ENCODE measurements at regions not wholly inside any gene's neighbourhood (a gene's known extent, or its start where the extent isn't known, plus 50 kb on each side); places are given as distances from the start of the nearest gene placed in this dataset.

DNA sequence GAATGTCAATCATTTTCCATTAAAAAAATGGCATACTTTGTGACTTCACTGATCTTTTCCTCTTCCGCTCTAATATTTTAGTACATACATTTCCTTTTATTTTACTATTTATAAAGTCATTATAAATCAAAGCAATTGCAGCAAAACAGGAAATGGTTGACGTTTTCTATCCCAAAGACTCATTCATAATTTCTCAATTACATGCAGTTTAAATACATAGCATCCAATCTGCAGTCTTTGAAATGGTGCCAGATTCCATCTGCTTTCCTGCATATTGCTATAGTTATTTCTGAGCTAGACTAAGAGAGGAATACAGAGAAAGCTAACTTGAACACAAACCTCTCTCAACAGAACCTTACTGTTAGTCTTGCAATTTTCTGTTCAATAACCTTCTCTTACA is 179.8 kb downstream of the ZPLD1 start:
- no peaks in the 10 kb centered on the region for H3K4me1 ChIP-seq (ENCODE audit: control insufficient read depth, insufficient read depth, low read length)
- no peak overlapping the region for H3K9ac ChIP-seq (ENCODE audit: low read length)
- no peaks in the 10 kb centered on the region for H3K27me3 ChIP-seq (ENCODE audit: control insufficient read depth, insufficient read depth, low read length)
- H3K4me3 ChIP-seq (ENCODE audit: low read length), result no peak overlapping the region
- no peaks in the 10 kb centered on the region for H3K36me3 ChIP-seq (ENCODE audit: control insufficient read depth, insufficient read depth, low read length)
- no peak overlapping the region for H3K27ac ChIP-seq (ENCODE audit: low read depth, low read length)

DNA sequence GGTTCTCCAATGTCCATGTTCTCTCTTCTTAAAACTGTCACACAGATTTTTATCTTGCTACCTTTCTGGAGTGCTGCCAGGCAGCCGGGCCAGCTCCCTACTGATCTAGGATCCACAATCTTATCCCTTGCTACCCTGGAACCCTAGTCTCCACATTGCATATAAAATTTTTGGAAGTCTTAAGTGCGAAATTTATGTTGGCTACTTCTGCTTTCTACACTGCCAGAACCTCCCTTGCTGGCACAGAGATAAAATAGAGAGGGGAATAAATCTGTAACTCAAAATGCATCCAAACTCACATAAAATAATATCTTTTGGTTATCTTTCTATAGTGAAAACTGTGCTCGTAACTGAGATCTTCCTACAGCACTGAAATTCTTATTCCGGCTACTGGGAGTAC is 182.6 kb downstream of the ZPLD1 start:
- H3K27ac ChIP-seq (ENCODE audit: low read depth, low read length), result no peak overlapping the region
- no peak overlapping the region for H3K4me3 ChIP-seq (ENCODE audit: low read length)
- no peaks in the 10 kb centered on the region for H3K4me1 ChIP-seq (ENCODE audit: control insufficient read depth, insufficient read depth, low read length)
- no peaks in the 10 kb centered on the region for H3K27me3 ChIP-seq (ENCODE audit: control insufficient read depth, insufficient read depth, low read length)
- H3K36me3 ChIP-seq (ENCODE audit: control insufficient read depth, insufficient read depth, low read length), result no peaks in the 10 kb centered on the region
- no peak overlapping the region for H3K9ac ChIP-seq (ENCODE audit: low read length)

DNA sequence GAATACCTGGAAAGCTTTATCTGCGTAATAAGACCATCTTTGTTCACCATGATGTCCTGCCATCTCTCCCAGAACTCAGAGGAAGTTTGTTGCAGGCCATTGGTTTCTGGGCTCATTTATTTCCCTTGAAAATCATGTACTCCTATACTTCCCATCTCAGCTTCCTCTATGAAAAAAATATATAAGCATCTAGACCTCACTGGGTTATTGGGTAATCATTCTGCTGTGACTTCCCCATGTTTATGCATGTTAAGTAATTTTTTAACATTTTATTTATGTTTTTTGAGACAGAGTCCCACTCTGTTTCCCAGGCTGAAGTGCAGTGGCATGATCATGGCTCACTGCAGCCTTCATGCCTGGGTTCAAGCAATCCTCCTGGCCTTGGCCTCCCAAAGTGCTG is 184.5 kb downstream of the ZPLD1 start:
- H3K4me1 ChIP-seq (ENCODE audit: control insufficient read depth, insufficient read depth, low read length), result no peaks in the 10 kb centered on the region

DNA sequence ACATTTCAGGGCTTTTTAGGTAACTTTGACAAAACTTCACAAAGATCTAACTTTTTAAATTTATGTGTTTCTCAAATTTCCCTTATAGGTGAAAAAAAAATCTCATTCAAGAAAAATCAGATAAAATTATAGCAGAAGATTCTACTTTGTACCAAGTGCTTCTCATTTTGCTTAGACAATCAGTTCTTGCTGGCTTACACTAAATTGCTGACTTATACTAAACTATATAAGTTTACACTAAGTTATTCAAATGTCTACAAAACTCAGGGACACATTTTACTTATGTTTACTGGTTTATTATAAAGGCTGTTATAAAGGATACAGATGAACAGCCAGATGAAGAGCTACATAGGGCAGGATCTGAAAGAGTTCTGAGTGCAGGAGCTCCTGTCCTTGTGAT is 195.1 kb downstream of the ZPLD1 start:
- Histone ChIP-seq H3K27ac (ENCODE audit: low read depth, low read length) (no peak overlapping the region), H3K36me3 (ENCODE audit: control insufficient read depth, insufficient read depth, low read length) (no peaks in the 10 kb centered on the region), H3K4me3 (ENCODE audit: low read length) (no peak overlapping the region), H3K4me1 (ENCODE audit: control insufficient read depth, insufficient read depth, low read length) (no peaks in the 10 kb centered on the region), H3K27me3 (ENCODE audit: control insufficient read depth, insufficient read depth, low read length) (no peaks in the 10 kb centered on the region), H3K9ac (ENCODE audit: low read length) (no peak overlapping the region)

More for the DNA sequence above, 184.5 kb downstream of the ZPLD1 start:
- Histone ChIP-seq H3K9ac (ENCODE audit: low read length) (no peak overlapping the region), H3K27ac (ENCODE audit: low read depth, low read length) (no peak overlapping the region), H3K27me3 (ENCODE audit: control insufficient read depth, insufficient read depth, low read length) (no peaks in the 10 kb centered on the region), H3K36me3 (ENCODE audit: control insufficient read depth, insufficient read depth, low read length) (no peaks in the 10 kb centered on the region), H3K4me3 (ENCODE audit: low read length) (no peak overlapping the region)

- no peak overlapping the region for H3K9ac ChIP-seq (ENCODE audit: low read length)
- H3K4me3 ChIP-seq (ENCODE audit: low read length), result no peak overlapping the region
- H3K27me3 ChIP-seq (ENCODE audit: control insufficient read depth, insufficient read depth, low read length), result no peaks in the 10 kb centered on the region
- H3K36me3 ChIP-seq (ENCODE audit: control insufficient read depth, insufficient read depth, low read length), result no peaks in the 10 kb centered on the region
- H3K4me1 ChIP-seq (ENCODE audit: control insufficient read depth, insufficient read depth, low read length), result no peaks in the 10 kb centered on the region
- no peak overlapping the region for H3K27ac ChIP-seq (ENCODE audit: low read depth, low read length)
Observed at GRCh38 chr3:102630531-102630930, 195.7 kb downstream of the ZPLD1 start.

DNA sequence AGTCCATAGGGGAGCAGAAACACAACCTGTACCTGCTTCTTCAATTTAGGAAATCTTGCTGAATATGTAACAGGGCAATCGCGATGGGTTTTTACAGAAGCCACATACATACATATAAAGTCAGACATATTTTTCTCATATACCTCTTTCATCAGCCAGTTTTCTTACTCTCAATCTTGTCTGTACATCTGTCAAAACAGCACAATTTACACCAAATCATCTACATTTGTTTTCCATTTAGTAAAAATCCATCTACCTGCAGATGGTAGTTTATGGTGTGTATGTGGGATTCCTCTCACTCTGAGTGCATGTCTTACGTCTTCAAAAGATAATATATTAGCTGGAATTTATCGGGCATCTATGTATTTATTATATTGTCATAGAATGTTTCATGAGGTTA is 208.7 kb downstream of the ZPLD1 start:
- Histone ChIP-seq H3K4me3 (ENCODE audit: low read length) (no peak overlapping the region), H3K9ac (ENCODE audit: low read length) (no peak overlapping the region), H3K27ac (ENCODE audit: low read depth, low read length) (no peak overlapping the region), H3K27me3 (ENCODE audit: control insufficient read depth, insufficient read depth, low read length) (no peaks in the 10 kb centered on the region), H3K4me1 (ENCODE audit: control insufficient read depth, insufficient read depth, low read length) (no peaks in the 10 kb centered on the region), H3K36me3 (ENCODE audit: control insufficient read depth, insufficient read depth, low read length) (no peaks in the 10 kb centered on the region)

GRCh38 chr3:102646557-102646956 is 211.7 kb downstream of the ZPLD1 start:
- Histone ChIP-seq H3K36me3 (ENCODE audit: control insufficient read depth, insufficient read depth, low read length) (no peaks in the 10 kb centered on the region), H3K4me1 (ENCODE audit: control insufficient read depth, insufficient read depth, low read length) (no peaks in the 10 kb centered on the region), H3K27me3 (ENCODE audit: control insufficient read depth, insufficient read depth, low read length) (no peaks in the 10 kb centered on the region), H3K27ac (ENCODE audit: low read depth, low read length) (no peak overlapping the region), H3K9ac (ENCODE audit: low read length) (no peak overlapping the region), H3K4me3 (ENCODE audit: low read length) (no peak overlapping the region)

DNA sequence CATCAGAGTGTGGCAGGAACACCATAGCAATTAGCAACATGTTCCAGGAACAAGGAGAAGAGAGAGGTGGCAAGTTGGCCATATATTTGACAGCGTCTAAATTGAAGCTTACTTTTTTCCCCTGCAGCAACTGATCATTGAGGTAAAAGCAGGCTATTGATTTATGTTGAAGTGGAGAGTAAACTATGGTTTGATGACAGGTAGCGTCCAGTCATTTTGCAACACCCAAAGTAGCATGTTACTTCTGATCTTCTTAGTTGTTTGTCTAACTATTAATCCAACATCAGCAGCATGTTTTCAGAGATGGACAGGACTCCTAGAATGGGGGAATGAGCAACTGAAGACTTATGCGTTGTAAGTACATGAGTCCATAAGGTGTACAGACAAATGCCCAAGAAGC is 225.8 kb downstream of the ZPLD1 start:
- H3K4me3 ChIP-seq (ENCODE audit: low read length), result no peak overlapping the region
- H3K4me1 ChIP-seq (ENCODE audit: control insufficient read depth, insufficient read depth, low read length), result no peaks in the 10 kb centered on the region
- no peaks in the 10 kb centered on the region for H3K27me3 ChIP-seq (ENCODE audit: control insufficient read depth, insufficient read depth, low read length)
- H3K9ac ChIP-seq (ENCODE audit: low read length), result no peak overlapping the region
- no peak overlapping the region for H3K27ac ChIP-seq (ENCODE audit: low read depth, low read length)
- no peaks in the 10 kb centered on the region for H3K36me3 ChIP-seq (ENCODE audit: control insufficient read depth, insufficient read depth, low read length)

DNA sequence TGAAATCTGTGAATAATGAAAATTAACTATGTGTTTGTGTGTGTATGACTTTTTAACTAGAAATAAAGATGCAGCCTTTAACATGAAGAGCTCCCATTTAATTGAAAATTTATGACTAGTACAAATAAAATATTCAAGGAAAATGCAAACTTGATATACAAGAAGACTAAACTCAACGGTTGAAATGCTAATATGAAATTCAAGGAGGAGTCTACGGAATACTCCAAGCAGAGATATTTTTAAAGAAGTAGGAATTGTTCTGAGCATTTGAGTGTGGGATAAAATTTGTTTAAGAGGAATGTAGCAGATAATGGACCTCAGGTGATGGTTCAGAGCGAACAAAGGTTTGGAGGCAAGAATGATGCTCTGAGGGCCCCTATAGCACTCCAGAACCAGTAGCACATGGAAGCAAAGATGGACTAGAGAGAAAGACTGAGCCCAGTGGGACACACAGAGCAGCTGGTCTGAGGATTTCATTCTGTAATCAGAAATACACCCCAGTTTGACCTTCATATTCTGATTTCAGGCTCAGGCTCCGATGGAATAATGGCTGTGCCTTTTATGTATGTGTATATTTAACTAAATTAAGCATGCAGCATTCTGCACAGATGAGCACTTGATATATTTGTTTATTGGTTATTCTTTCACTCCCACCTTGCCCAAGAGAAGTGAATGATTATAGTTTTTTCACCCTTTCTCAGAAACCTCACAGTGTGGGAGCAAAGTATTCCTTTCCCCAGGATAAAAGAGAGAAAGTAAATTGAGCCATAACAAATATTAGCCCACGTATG is 227.1 kb downstream of the ZPLD1 start:
- H3K4me3 ChIP-seq (ENCODE audit: low read length), result no peak overlapping the region
- no peaks in the 10 kb centered on the region for H3K4me1 ChIP-seq (ENCODE audit: control insufficient read depth, insufficient read depth, low read length)
- no peak overlapping the region for H3K9ac ChIP-seq (ENCODE audit: low read length)
- no peaks in the 10 kb centered on the region for H3K27me3 ChIP-seq (ENCODE audit: control insufficient read depth, insufficient read depth, low read length)
- no peak overlapping the region for H3K27ac ChIP-seq (ENCODE audit: low read depth, low read length)
- no peaks in the 10 kb centered on the region for H3K36me3 ChIP-seq (ENCODE audit: control insufficient read depth, insufficient read depth, low read length)

- H3K4me3 ChIP-seq (ENCODE audit: low read length), result no peak overlapping the region
- H3K4me1 ChIP-seq (ENCODE audit: control insufficient read depth, insufficient read depth, low read length), result no peaks in the 10 kb centered on the region
- no peaks in the 10 kb centered on the region for H3K27me3 ChIP-seq (ENCODE audit: control insufficient read depth, insufficient read depth, low read length)
- no peak overlapping the region for H3K9ac ChIP-seq (ENCODE audit: low read length)
- no peaks in the 10 kb centered on the region for H3K36me3 ChIP-seq (ENCODE audit: control insufficient read depth, insufficient read depth, low read length)
- H3K27ac ChIP-seq (ENCODE audit: low read depth, low read length), result no peak overlapping the region
Observed at GRCh38 chr3:102662498-102662772, 227.6 kb downstream of the ZPLD1 start.

DNA sequence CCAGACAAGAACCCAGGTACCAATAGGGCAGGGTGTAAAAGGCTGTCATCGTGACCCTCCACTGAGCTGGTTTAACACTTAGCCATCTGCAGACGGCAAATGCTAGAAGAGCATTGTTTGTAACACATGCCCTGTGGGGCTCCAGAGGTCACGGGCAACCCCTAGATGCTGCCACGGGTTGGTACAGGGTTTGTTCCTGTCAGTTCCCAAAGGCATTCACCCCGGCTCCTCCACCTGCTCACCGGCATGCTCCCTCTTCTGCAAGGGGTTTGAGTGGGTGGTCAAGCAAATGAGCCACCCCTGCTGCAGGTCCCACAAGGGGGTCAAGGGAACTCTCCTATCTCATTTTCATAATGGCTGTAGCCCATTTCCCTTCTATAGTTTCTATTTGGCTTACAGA is 229.3 kb downstream of the ZPLD1 start:
- no peaks in the 10 kb centered on the region for H3K4me1 ChIP-seq (ENCODE audit: control insufficient read depth, insufficient read depth, low read length)
- no peak overlapping the region for H3K9ac ChIP-seq (ENCODE audit: low read length)
- H3K27ac ChIP-seq (ENCODE audit: low read depth, low read length), result no peak overlapping the region
- H3K4me3 ChIP-seq (ENCODE audit: low read length), result no peak overlapping the region
- no peaks in the 10 kb centered on the region for H3K27me3 ChIP-seq (ENCODE audit: control insufficient read depth, insufficient read depth, low read length)
- H3K36me3 ChIP-seq (ENCODE audit: control insufficient read depth, insufficient read depth, low read length), result no peaks in the 10 kb centered on the region

GRCh38 chr3:102665183-102665582 is 230.4 kb downstream of the ZPLD1 start:
- Histone ChIP-seq H3K27ac (ENCODE audit: low read depth, low read length) (no peak overlapping the region), H3K36me3 (ENCODE audit: control insufficient read depth, insufficient read depth, low read length) (no peaks in the 10 kb centered on the region), H3K4me3 (ENCODE audit: low read length) (no peak overlapping the region), H3K27me3 (ENCODE audit: control insufficient read depth, insufficient read depth, low read length) (no peaks in the 10 kb centered on the region), H3K4me1 (ENCODE audit: control insufficient read depth, insufficient read depth, low read length) (no peaks in the 10 kb centered on the region), H3K9ac (ENCODE audit: low read length) (no peak overlapping the region)

DNA sequence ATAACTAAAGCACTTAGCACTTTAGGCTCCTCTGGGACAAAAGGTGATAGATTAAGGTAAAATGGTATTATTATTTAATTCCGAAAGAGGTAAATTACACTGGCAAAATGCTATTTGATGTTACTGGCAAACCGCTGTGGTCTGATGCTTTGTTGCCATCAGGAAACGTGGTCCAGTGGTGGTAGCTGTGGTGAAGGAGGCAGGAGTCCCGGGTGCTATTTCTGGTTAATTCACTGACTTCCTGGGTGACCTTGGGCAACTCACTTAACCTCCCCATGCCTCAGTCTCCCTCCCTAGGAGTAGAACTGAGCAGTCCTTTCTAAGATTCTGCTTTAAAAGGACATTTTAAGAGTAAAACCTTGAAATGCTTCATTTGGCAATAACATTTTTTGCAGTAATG is 233.4 kb downstream of the ZPLD1 start:
- Histone ChIP-seq H3K9ac (ENCODE audit: low read length) (no peak overlapping the region), H3K27ac (ENCODE audit: low read depth, low read length) (no peak overlapping the region), H3K4me3 (ENCODE audit: low read length) (no peak overlapping the region), H3K36me3 (ENCODE audit: control insufficient read depth, insufficient read depth, low read length) (no peaks in the 10 kb centered on the region), H3K4me1 (ENCODE audit: control insufficient read depth, insufficient read depth, low read length) (no peaks in the 10 kb centered on the region), H3K27me3 (ENCODE audit: control insufficient read depth, insufficient read depth, low read length) (no peaks in the 10 kb centered on the region)

All from rectal smooth muscle tissue (tissue), 1 donor.